ENCODE measurements at regions not wholly inside any gene's neighbourhood (a gene's known extent, or its start where the extent isn't known, plus 50 kb on each side); places are given as distances from the start of the nearest gene placed in this dataset.

- no peak overlapping the region for H2AFZ ChIP-seq (ENCODE audit: low read depth, low read length)
- no peaks in the 10 kb centered on the region for H3K27me3 ChIP-seq (ENCODE audit: insufficient read depth, low read length)
- H3K4me1 ChIP-seq (ENCODE audit: insufficient read depth, low read length): no peaks in the 10 kb centered on the region
- H3K27ac Mint-ChIP-seq (ENCODE audit: unreplicated experiment): no peak overlapping the region
- no peaks in the 10 kb centered on the region for H3K36me3 Mint-ChIP-seq (ENCODE audit: low read depth, unreplicated experiment)
- H3K4me3 Mint-ChIP-seq (ENCODE audit: unreplicated experiment): no peak overlapping the region
- no peaks in the 10 kb centered on the region for H3K27me3 Mint-ChIP-seq (ENCODE audit: low read depth, unreplicated experiment)
- no peak overlapping the region for H3K4me3 ChIP-seq (ENCODE audit: insufficient read depth, low read depth, low read length)
- no peak for FAIRE-seq
- H3K4me1 Mint-ChIP-seq (ENCODE audit: low read depth, unreplicated experiment): no peaks in the 10 kb centered on the region
- no peak for DNase-seq (ENCODE audit: low read depth)
- no peaks in the 10 kb centered on the region for H3K9me3 ChIP-seq (ENCODE audit: insufficient read depth, low read depth, low read length)
- no peak overlapping the region for H3K9ac ChIP-seq (ENCODE audit: low read length)
- H3K4me2 ChIP-seq (ENCODE audit: low read length): no peak overlapping the region
- no peaks in the 10 kb centered on the region for H3K9me3 Mint-ChIP-seq (ENCODE audit: unreplicated experiment)
- no peaks in the 10 kb centered on the region for H4K20me1 ChIP-seq (ENCODE audit: insufficient read depth, low read length)
- H3K36me3 ChIP-seq (ENCODE audit: insufficient read depth, low read length): no peaks in the 10 kb centered on the region
- H3K27ac ChIP-seq (ENCODE audit: low read depth, low read length): no peak overlapping the region
- H3K79me2 ChIP-seq (ENCODE audit: insufficient read depth, low read length): no peaks in the 10 kb centered on the region
- TF ChIP-seq CTCF (IDR thresholded peaks at IDR 0.05; ENCODE audit: insufficient read depth, low read depth, low read length) (no peak), EZH2 (IDR thresholded peaks at IDR 0.05; ENCODE audit: insufficient read depth, low read length) (no peak)
Measured at GRCh38 chr3:117068301-117068700, 358.7 kb downstream of the TUSC7 start.

GRCh38 chr3:117074826-117075225 lies 365.2 kb downstream of the TUSC7 start:
- Histone ChIP-seq H3K27ac (ENCODE audit: low read depth, low read length) (no peak overlapping the region), H3K36me3 (ENCODE audit: insufficient read depth, low read length) (no peaks in the 10 kb centered on the region), H3K9me3 (ENCODE audit: insufficient read depth, low read depth, low read length) (no peaks in the 10 kb centered on the region), H3K4me2 (ENCODE audit: low read length) (no peak overlapping the region), H3K79me2 (ENCODE audit: insufficient read depth, low read length) (no peaks in the 10 kb centered on the region), H3K9ac (ENCODE audit: low read length) (no peak overlapping the region), H3K4me1 (ENCODE audit: insufficient read depth, low read length) (no peaks in the 10 kb centered on the region), H4K20me1 (ENCODE audit: insufficient read depth, low read length) (no peaks in the 10 kb centered on the region), H3K27me3 (ENCODE audit: insufficient read depth, low read length) (no peaks in the 10 kb centered on the region), H3K4me3 (ENCODE audit: insufficient read depth, low read depth, low read length) (no peak overlapping the region), H2AFZ (ENCODE audit: low read depth, low read length) (no peak overlapping the region)
- Mint-ChIP-seq H3K27me3 (ENCODE audit: low read depth, unreplicated experiment) (no peaks in the 10 kb centered on the region), H3K27ac (ENCODE audit: unreplicated experiment) (no peak overlapping the region), H3K36me3 (ENCODE audit: low read depth, unreplicated experiment) (no peaks in the 10 kb centered on the region), H3K4me1 (ENCODE audit: low read depth, unreplicated experiment) (no peaks in the 10 kb centered on the region), H3K9me3 (ENCODE audit: unreplicated experiment) (peaks cover 1% of the 10 kb centered on the region), H3K4me3 (ENCODE audit: unreplicated experiment) (no peak overlapping the region)
- TF ChIP-seq CTCF (IDR thresholded peaks at IDR 0.05; ENCODE audit: insufficient read depth, low read depth, low read length): no peak
- TF ChIP-seq EZH2 (IDR thresholded peaks at IDR 0.05; ENCODE audit: insufficient read depth, low read length): no peak
- DNase-seq (ENCODE audit: low read depth): no peak
- no peak for FAIRE-seq

- Histone ChIP-seq H3K27ac (ENCODE audit: low read depth, low read length) (no peak overlapping the region), H3K27me3 (ENCODE audit: insufficient read depth, low read length) (no peaks in the 10 kb centered on the region), H3K36me3 (ENCODE audit: insufficient read depth, low read length) (no peaks in the 10 kb centered on the region), H3K4me3 (ENCODE audit: insufficient read depth, low read depth, low read length) (no peak overlapping the region), H4K20me1 (ENCODE audit: insufficient read depth, low read length) (no peaks in the 10 kb centered on the region), H3K9me3 (ENCODE audit: insufficient read depth, low read depth, low read length) (no peaks in the 10 kb centered on the region), H3K79me2 (ENCODE audit: insufficient read depth, low read length) (no peaks in the 10 kb centered on the region), H3K4me2 (ENCODE audit: low read length) (no peak overlapping the region), H3K4me1 (ENCODE audit: insufficient read depth, low read length) (no peaks in the 10 kb centered on the region), H2AFZ (ENCODE audit: low read depth, low read length) (no peak overlapping the region), H3K9ac (ENCODE audit: low read length) (no peak overlapping the region)
- Mint-ChIP-seq H3K27ac (ENCODE audit: unreplicated experiment) (no peak overlapping the region), H3K4me3 (ENCODE audit: unreplicated experiment) (no peak overlapping the region), H3K27me3 (ENCODE audit: low read depth, unreplicated experiment) (no peaks in the 10 kb centered on the region), H3K4me1 (ENCODE audit: low read depth, unreplicated experiment) (no peaks in the 10 kb centered on the region), H3K36me3 (ENCODE audit: low read depth, unreplicated experiment) (no peaks in the 10 kb centered on the region), H3K9me3 (ENCODE audit: unreplicated experiment) (peaks cover 3% of the 10 kb centered on the region)
- FAIRE-seq (no peak), DNase-seq (ENCODE audit: low read depth) (no peak)
- TF ChIP-seq CTCF (IDR thresholded peaks at IDR 0.05; ENCODE audit: insufficient read depth, low read depth, low read length) (no peak), EZH2 (IDR thresholded peaks at IDR 0.05; ENCODE audit: insufficient read depth, low read length) (no peak)
Measured at GRCh38 chr3:117079997-117080396, 370.4 kb downstream of the TUSC7 start.

Data from astrocyte (in vitro differentiated cells and primary cell).